GM12872 (cell line): ENCODE measurements at regions not wholly inside any gene's neighbourhood (a gene's known extent, or its start where the extent isn't known, plus 50 kb on each side); places are given as distances from the start of the nearest gene placed in this dataset.

Source experiments
- CTCF ChIP-seq: IDR thresholded peaks from 3 replicates; pipeline ENCODE4 v1.5.1; 2011; ENCODE audit warnings: low read depth, mild to moderate bottlenecking, low read length, moderate library complexity; ENCODE audit not compliant: insufficient read depth

GRCh38 chr13:83975655-83976165 is 93.4 kb upstream of the SLITRK1 start:
- no peak for TF ChIP-seq CTCF

- no peak for TF ChIP-seq CTCF
Measured at GRCh38 chr13:83958531-83958930, 76.3 kb upstream of the SLITRK1 start.

- no peak for TF ChIP-seq CTCF
Measured at GRCh38 chr13:83955011-83955410, 72.7 kb upstream of the SLITRK1 start.

- TF ChIP-seq CTCF = no peak
Measured at GRCh38 chr13:83953916-83954315, 71.6 kb upstream of the SLITRK1 start.

- no peak for TF ChIP-seq CTCF
Measured at GRCh38 chr13:83950293-83950692, 68.0 kb upstream of the SLITRK1 start.

- no peak for TF ChIP-seq CTCF
Measured at GRCh38 chr13:83943530-83944279, 61.4 kb upstream of the SLITRK1 start.

GRCh38 chr13:83941701-83942335 is 59.5 kb upstream of the SLITRK1 start:
- no peak for TF ChIP-seq CTCF
